ENCODE measurements at regions not wholly inside any gene's neighbourhood (a gene's known extent, or its start where the extent isn't known, plus 50 kb on each side); places are given as distances from the start of the nearest gene placed in this dataset.

GRCh38 chr21:24861471-24861870 lies 745.8 kb downstream of the MRPL39 start:
- in situ Hi-C loops (cut with MboI): no loop called here
- no peak overlapping the region for H2AFZ ChIP-seq
- H4K20me1 ChIP-seq (ENCODE audit: insufficient read depth): no peaks in the 10 kb centered on the region
- no peaks in the 10 kb centered on the region for H3F3A ChIP-seq (ENCODE audit: insufficient read depth)
- peaks cover 3% of the 10 kb centered on the region for H3K9me3 ChIP-seq (ENCODE audit: low read depth)
- no peak for TF ChIP-seq EZH2 (IDR thresholded peaks at IDR 0.05; ENCODE audit: insufficient read depth, poor library complexity, severe bottlenecking)
- H3K9ac ChIP-seq: no peak overlapping the region
- H3K36me3 ChIP-seq (ENCODE audit: low read depth): no peaks in the 10 kb centered on the region
- WGBS, 2 experiments (ENCODE audit: low coverage in 1 of 2, low lambda C conversion rate in 2 of 2, missing lambda C conversion rate in 2 of 2): 0 to 11% methylated on average over 1 of the region's 1 CpG
- H3K27me3 ChIP-seq (replicated peaks; ENCODE audit: insufficient read depth): no peaks in the 10 kb centered on the region
- H3K27ac ChIP-seq: no peak overlapping the region
- H3K4me1 ChIP-seq (ENCODE audit: insufficient read depth): no peaks in the 10 kb centered on the region
- H3K9me2 ChIP-seq (ENCODE audit: insufficient read depth): no peaks in the 10 kb centered on the region
- DNase-seq: no peak
- H3K4me3 ChIP-seq: no peak overlapping the region
- H3K4me2 ChIP-seq (ENCODE audit: unreplicated experiment): no peak overlapping the region
- no peaks in the 10 kb centered on the region for H3K79me2 ChIP-seq (ENCODE audit: insufficient read depth)

- H3K27me3 ChIP-seq (replicated peaks; ENCODE audit: insufficient read depth): no peaks in the 10 kb centered on the region
Measured at GRCh38 chr21:24856326-24856725, 751.0 kb downstream of the MRPL39 start.

GRCh38 chr21:24852610-24853195 lies 754.6 kb downstream of the MRPL39 start:
- Histone ChIP-seq H3K9ac (no peak overlapping the region), H3K4me1 (ENCODE audit: insufficient read depth) (no peaks in the 10 kb centered on the region), H3F3A (ENCODE audit: insufficient read depth) (no peaks in the 10 kb centered on the region), H3K27me3 (replicated peaks; ENCODE audit: insufficient read depth) (no peaks in the 10 kb centered on the region), H3K36me3 (ENCODE audit: low read depth) (no peaks in the 10 kb centered on the region), H3K79me2 (ENCODE audit: insufficient read depth) (no peaks in the 10 kb centered on the region), H2AFZ (no peak overlapping the region), H3K9me2 (ENCODE audit: insufficient read depth) (no peaks in the 10 kb centered on the region), H3K9me3 (ENCODE audit: low read depth) (peaks cover 3% of the 10 kb centered on the region), H4K20me1 (ENCODE audit: insufficient read depth) (no peaks in the 10 kb centered on the region), H3K4me3 (no peak overlapping the region), H3K27ac (no peak overlapping the region), H3K4me2 (ENCODE audit: unreplicated experiment) (no peak overlapping the region)
- no peak for DNase-seq
- 18 to 19% methylated on average over 1 of the region's 1 CpG for WGBS, 2 experiments (ENCODE audit: low coverage in 1 of 2, low lambda C conversion rate in 2 of 2, missing lambda C conversion rate in 2 of 2)
- in situ Hi-C loops (cut with MboI): no loop called here
- TF ChIP-seq EZH2 (IDR thresholded peaks at IDR 0.05; ENCODE audit: insufficient read depth, poor library complexity, severe bottlenecking) (no peak), EZH2phosphoT487 (IDR thresholded peaks at IDR 0.05; ENCODE audit: insufficient read depth, low read depth) (no peak)

More at GRCh38 chr21:24856326-24856725, 751.0 kb downstream of the MRPL39 start:
- Histone ChIP-seq H3K9me2 (ENCODE audit: insufficient read depth) (no peaks in the 10 kb centered on the region), H3F3A (ENCODE audit: insufficient read depth) (no peaks in the 10 kb centered on the region), H3K27ac (no peak overlapping the region), H3K9me3 (ENCODE audit: low read depth) (peaks cover 3% of the 10 kb centered on the region), H3K9ac (no peak overlapping the region), H2AFZ (no peak overlapping the region), H4K20me1 (ENCODE audit: insufficient read depth) (no peaks in the 10 kb centered on the region), H3K4me2 (ENCODE audit: unreplicated experiment) (no peak overlapping the region), H3K4me3 (no peak overlapping the region), H3K79me2 (ENCODE audit: insufficient read depth) (no peaks in the 10 kb centered on the region), H3K4me1 (ENCODE audit: insufficient read depth) (no peaks in the 10 kb centered on the region), H3K36me3 (ENCODE audit: low read depth) (no peaks in the 10 kb centered on the region)
- DNase-seq: no peak
- WGBS, 2 experiments (ENCODE audit: low coverage in 1 of 2, low lambda C conversion rate in 2 of 2, missing lambda C conversion rate in 2 of 2): 5% methylated on average over 1 of the region's 1 CpG
- in situ Hi-C loops (cut with MboI): no loop called here
- no peak for TF ChIP-seq EZH2phosphoT487 (IDR thresholded peaks at IDR 0.05; ENCODE audit: insufficient read depth, low read depth)
- TF ChIP-seq EZH2 (IDR thresholded peaks at IDR 0.05; ENCODE audit: insufficient read depth, poor library complexity, severe bottlenecking): no peak

- Histone ChIP-seq H3K36me3 (ENCODE audit: low read depth) (no peaks in the 10 kb centered on the region), H3K27ac (no peak overlapping the region), H3K9ac (no peak overlapping the region), H4K20me1 (ENCODE audit: insufficient read depth) (no peaks in the 10 kb centered on the region), H3K79me2 (ENCODE audit: insufficient read depth) (no peaks in the 10 kb centered on the region), H3K4me1 (ENCODE audit: insufficient read depth) (no peaks in the 10 kb centered on the region), H3K27me3 (replicated peaks; ENCODE audit: insufficient read depth) (no peaks in the 10 kb centered on the region), H3K4me2 (ENCODE audit: unreplicated experiment) (no peak overlapping the region), H3K4me3 (no peak overlapping the region), H3F3A (ENCODE audit: insufficient read depth) (no peaks in the 10 kb centered on the region), H2AFZ (no peak overlapping the region), H3K9me2 (ENCODE audit: insufficient read depth) (no peaks in the 10 kb centered on the region), H3K9me3 (ENCODE audit: low read depth) (peaks cover 2% of the 10 kb centered on the region)
- in situ Hi-C loops (cut with MboI): no loop called here
- DNase-seq: no peak
- TF ChIP-seq EZH2phosphoT487 (IDR thresholded peaks at IDR 0.05; ENCODE audit: insufficient read depth, low read depth) (no peak), EZH2 (IDR thresholded peaks at IDR 0.05; ENCODE audit: insufficient read depth, poor library complexity, severe bottlenecking) (no peak)
- 47 to 57% methylated on average over 1 of the region's 1 CpG for WGBS, 2 experiments (ENCODE audit: low coverage in 1 of 2, low lambda C conversion rate in 2 of 2, missing lambda C conversion rate in 2 of 2)
Measured at GRCh38 chr21:24850121-24850520, 757.2 kb downstream of the MRPL39 start.

GRCh38 chr21:24844671-24845070 lies 762.6 kb downstream of the MRPL39 start:
- H3K9me3 ChIP-seq (ENCODE audit: low read depth): no peaks in the 10 kb centered on the region
- no peaks in the 10 kb centered on the region for H3K79me2 ChIP-seq (ENCODE audit: insufficient read depth)
- no peak overlapping the region for H3K4me2 ChIP-seq (ENCODE audit: unreplicated experiment)
- H3K27me3 ChIP-seq (replicated peaks; ENCODE audit: insufficient read depth): no peaks in the 10 kb centered on the region
- no peaks in the 10 kb centered on the region for H3K36me3 ChIP-seq (ENCODE audit: low read depth)
- H4K20me1 ChIP-seq (ENCODE audit: insufficient read depth): no peaks in the 10 kb centered on the region
- TF ChIP-seq EZH2 (IDR thresholded peaks at IDR 0.05; ENCODE audit: insufficient read depth, poor library complexity, severe bottlenecking) (no peak), EZH2phosphoT487 (IDR thresholded peaks at IDR 0.05; ENCODE audit: insufficient read depth, low read depth) (no peak)
- WGBS, 2 experiments (ENCODE audit: low coverage in 1 of 2, low lambda C conversion rate in 2 of 2, missing lambda C conversion rate in 2 of 2): 3 to 4% methylated on average over 5 of the region's 5 CpGs
- no peaks in the 10 kb centered on the region for H3K4me1 ChIP-seq (ENCODE audit: insufficient read depth)
- H3K4me3 ChIP-seq: no peak overlapping the region
- in situ Hi-C loops (cut with MboI): no loop called here
- no peak overlapping the region for H2AFZ ChIP-seq
- no peak overlapping the region for H3K27ac ChIP-seq
- no peaks in the 10 kb centered on the region for H3F3A ChIP-seq (ENCODE audit: insufficient read depth)
- H3K9me2 ChIP-seq (ENCODE audit: insufficient read depth): no peaks in the 10 kb centered on the region
- no peak overlapping the region for H3K9ac ChIP-seq
- no peak for DNase-seq

Data from GM23248 (cell line).